Stomach (tissue), 8 donors: ENCODE measurements at regions not wholly inside any gene's neighbourhood (a gene's known extent, or its start where the extent isn't known, plus 50 kb on each side); places are given as distances from the start of the nearest gene placed in this dataset.

Experiments
- DNase-seq, 2 donors: peaks; one replicate each; pipeline versions ENCODE4 v3.0.0 to v3.0.0-alpha.2; 2013 to 2019
- H3K27ac ChIP-seq, 5 donors: fragments of 200-600 bp in 4 of 5; sonication (generic) in 4 of 5; one replicate each; pipeline ENCODE4 v1.5.1; 2013 to 2019; ENCODE audit warnings: mild to moderate bottlenecking in 1 of 5, moderate library complexity in 1 of 5
- H3K27me3 ChIP-seq, 3 donors: fragments of 200-600 bp; sonication (generic); one replicate each; pipeline ENCODE4 v1.5.1; 2017 to 2019; ENCODE audit warnings: mixed run types in 1 of 3
- H3K36me3 ChIP-seq, 4 donors: fragments of 200-600 bp; sonication (generic); 1 replicate in 3 of 4; 2 replicates in 1 of 4; pipeline ENCODE4 v1.5.1; 2016 to 2019
- H3K4me1 ChIP-seq, 4 donors: fragments of 200-600 bp; sonication (generic); one replicate each; pipeline ENCODE4 v1.5.1; 2016 to 2019
- H3K4me3 ChIP-seq, 4 donors: fragments of 200-600 bp; sonication (generic) in 3 of 4; one replicate each; pipeline ENCODE4 v1.5.1; 2016 to 2019; ENCODE audit warnings: mild to moderate bottlenecking in 1 of 4
- H3K9me3 ChIP-seq, 4 donors: fragments of 200-600 bp; sonication (generic); one replicate each; pipeline ENCODE4 v1.5.1; 2016 to 2019
- EP300 ChIP-seq: sonication (generic); formaldehyde crosslinking; IDR thresholded peaks from one replicate; pipeline ENCODE4 v1.6.1; 2017; ENCODE audit warnings: antibody characterized with exemption
- POLR2A ChIP-seq, 4 donors: fragments of 450-650 bp; IDR thresholded peaks; one replicate each; pipeline ENCODE4 v1.6.1; 2016; ENCODE audit warnings: antibody characterized with exemption in 4 of 4, control low read depth in 2 of 4, mild to moderate bottlenecking in 1 of 4, moderate library complexity in 1 of 4
- POLR2AphosphoS5 ChIP-seq, 3 donors: sonication (generic); formaldehyde crosslinking; IDR thresholded peaks; one replicate each; pipeline ENCODE4 v1.6.1; 2016; ENCODE audit warnings: antibody characterized with exemption in 3 of 3
- WGBS, 5 donors: extraction: QIAGEN DNeasy Blood & Tissue Kit in 3 of 5; methylation state at CpG; one replicate each; pipeline versions ENCODE4 v1.1.5 to v1.1.7; 2013 to 2018; 5-methylcytosine and 5-hydroxymethylcytosine counted together
- intact Hi-C: fragments of 100-400 bp; cut with DNase I; formaldehyde crosslinking; loops from one replicate; pipeline ENCODE4 v1.15.1; 2023; ENCODE audit warnings: low total_unique reads
- TF ChIP-seq, protein P1 (sequence below), 7 experiments: fragments of 450-650 bp in 4 of 7; fragments of 200-600 bp in 3 of 7; sonication (generic) in 3 of 7; IDR thresholded peaks; one replicate each; pipeline ENCODE4 v1.5.1; 2016 to 2019; ENCODE audit warnings: antibody characterized with exemption in 7 of 7, control low read depth in 2 of 7, mild to moderate bottlenecking in 1 of 7
- donor health status: healthy with polysubstance abuse.
- donor health status: Bipolar disorder and iron deficiency.
- donor health status: healthy.

DNA sequence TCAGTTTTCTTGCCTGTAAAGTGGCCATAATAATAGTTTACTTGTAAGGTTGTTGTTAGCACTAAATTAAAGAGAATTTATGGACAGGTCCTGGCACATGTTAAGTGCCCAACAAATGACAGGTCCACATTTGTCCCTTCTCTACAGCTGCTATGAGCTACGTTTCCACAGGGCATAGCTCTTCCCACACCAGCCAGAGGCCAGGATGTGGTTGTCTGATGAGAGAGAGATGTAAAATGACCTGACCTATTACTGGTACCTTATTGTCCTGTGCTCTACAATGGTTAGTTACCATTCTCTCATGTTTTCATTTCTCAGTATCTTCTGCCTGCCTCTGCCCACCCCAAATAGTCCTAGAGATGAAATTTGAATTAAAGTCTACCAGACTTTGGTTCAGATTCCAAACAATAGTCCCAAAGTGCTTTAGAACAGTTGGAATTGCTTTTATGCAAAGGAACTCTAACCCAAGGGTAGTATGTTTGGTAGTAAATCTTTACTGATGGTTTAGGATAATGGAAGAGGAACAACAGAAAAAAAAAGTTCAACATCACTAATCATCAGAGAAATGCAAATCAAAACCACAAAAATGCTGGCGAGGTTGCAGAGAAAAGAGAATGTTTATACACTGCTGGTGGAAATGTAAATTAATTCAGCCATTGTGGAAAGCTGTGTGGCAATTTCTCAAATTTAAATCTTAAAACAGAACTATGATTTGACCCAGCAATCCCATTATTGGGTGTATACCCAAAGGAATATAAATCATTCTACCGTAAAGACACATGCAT lies 57.1 kb upstream of the ANKFN1 start:
- Histone ChIP-seq H3K36me3 (no peaks in the 10 kb centered on the region), H3K4me1 (peaks cover 0 to 11% (median 5%) of the 10 kb centered on the region in 4 donors), H3K27me3 (no peaks in the 10 kb centered on the region), H3K4me3 (no peak overlapping the region), H3K27ac (no peak overlapping the region), H3K9me3 (no peaks in the 10 kb centered on the region)
- intact Hi-C loops: no loop called here
- no peak for TF ChIP-seq EP300
- TF ChIP-seq, protein P1, sequence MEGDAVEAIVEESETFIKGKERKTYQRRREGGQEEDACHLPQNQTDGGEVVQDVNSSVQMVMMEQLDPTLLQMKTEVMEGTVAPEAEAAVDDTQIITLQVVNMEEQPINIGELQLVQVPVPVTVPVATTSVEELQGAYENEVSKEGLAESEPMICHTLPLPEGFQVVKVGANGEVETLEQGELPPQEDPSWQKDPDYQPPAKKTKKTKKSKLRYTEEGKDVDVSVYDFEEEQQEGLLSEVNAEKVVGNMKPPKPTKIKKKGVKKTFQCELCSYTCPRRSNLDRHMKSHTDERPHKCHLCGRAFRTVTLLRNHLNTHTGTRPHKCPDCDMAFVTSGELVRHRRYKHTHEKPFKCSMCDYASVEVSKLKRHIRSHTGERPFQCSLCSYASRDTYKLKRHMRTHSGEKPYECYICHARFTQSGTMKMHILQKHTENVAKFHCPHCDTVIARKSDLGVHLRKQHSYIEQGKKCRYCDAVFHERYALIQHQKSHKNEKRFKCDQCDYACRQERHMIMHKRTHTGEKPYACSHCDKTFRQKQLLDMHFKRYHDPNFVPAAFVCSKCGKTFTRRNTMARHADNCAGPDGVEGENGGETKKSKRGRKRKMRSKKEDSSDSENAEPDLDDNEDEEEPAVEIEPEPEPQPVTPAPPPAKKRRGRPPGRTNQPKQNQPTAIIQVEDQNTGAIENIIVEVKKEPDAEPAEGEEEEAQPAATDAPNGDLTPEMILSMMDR (IDR thresholded peaks at IDR 0.05): no peak
- TF ChIP-seq POLR2A (IDR thresholded peaks at IDR 0.05): no peak
- no peak for TF ChIP-seq POLR2AphosphoS5 (IDR thresholded peaks at IDR 0.05)
- 46 to 59% (median 55%) methylated on average over 3 of the region's 3 CpGs for WGBS, 5 donors
- no peak for DNase-seq

DNA sequence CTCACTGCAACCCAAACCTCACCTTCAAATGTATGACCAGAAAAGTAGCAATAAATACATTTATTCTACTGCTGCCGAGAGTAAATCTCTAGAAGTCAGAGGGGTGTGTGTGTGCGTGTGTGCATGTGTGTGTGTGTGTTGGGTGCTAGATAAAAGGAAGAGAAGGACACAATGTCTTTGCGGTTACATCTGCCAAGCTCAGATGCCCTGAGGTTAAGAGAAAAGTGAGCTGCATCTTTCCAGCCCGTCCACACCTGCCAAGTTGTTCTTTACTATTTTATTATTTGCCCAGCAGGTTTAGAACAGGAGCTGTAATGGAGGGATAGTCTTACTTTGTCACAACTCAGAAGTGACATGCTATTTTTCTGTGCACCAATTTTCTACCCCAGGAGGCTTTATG lies 54.5 kb upstream of the ANKFN1 start:
- Histone ChIP-seq H3K9me3 (no peaks in the 10 kb centered on the region), H3K36me3 (no peaks in the 10 kb centered on the region), H3K27me3 (no peaks in the 10 kb centered on the region), H3K4me1 (no peaks in the 10 kb centered on the region), H3K4me3 (no peak overlapping the region), H3K27ac (no peak overlapping the region)
- WGBS, 5 donors: 78 to 87% (median 82%) methylated on average over 4 of the region's 4 CpGs
- intact Hi-C loops: no loop called here
- TF ChIP-seq EP300: no peak
- no peak for TF ChIP-seq POLR2A (IDR thresholded peaks at IDR 0.05)
- TF ChIP-seq, protein P1 (IDR thresholded peaks at IDR 0.05): no peak
- no peak for TF ChIP-seq POLR2AphosphoS5 (IDR thresholded peaks at IDR 0.05)
- no peak for DNase-seq

DNA sequence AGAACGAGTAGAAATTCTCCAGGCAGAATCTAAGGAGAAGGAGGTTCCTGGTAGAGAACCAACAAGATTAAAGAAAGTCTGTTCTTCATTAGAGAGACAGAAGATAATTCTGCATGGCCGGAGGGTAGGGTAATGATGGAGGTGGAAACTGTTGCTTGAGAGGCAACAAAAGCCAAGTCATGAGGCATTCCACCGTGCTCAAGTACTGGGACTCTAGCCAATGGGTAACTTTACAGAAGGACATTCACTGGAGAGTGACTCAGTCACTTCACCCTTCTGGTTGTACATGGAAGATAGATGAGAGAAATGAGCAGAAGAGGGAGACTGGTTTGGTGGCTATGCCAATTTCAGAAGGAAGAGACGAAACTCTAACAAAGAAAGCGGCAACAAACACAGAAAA lies 53.6 kb upstream of the ANKFN1 start:
- H3K27me3 ChIP-seq: no peaks in the 10 kb centered on the region
- DNase-seq: no peak
- H3K36me3 ChIP-seq: no peaks in the 10 kb centered on the region
- TF ChIP-seq, protein P1 (IDR thresholded peaks at IDR 0.05): no peak
- no peak for TF ChIP-seq EP300
- TF ChIP-seq POLR2A (IDR thresholded peaks at IDR 0.05): no peak
- TF ChIP-seq POLR2AphosphoS5 (IDR thresholded peaks at IDR 0.05): no peak
- H3K4me1 ChIP-seq: no peaks in the 10 kb centered on the region
- H3K27ac ChIP-seq: no peak overlapping the region
- intact Hi-C loops: no loop called here
- no peak overlapping the region for H3K4me3 ChIP-seq
- WGBS, 5 donors: 65 to 74% (median 68%) methylated on average over 5 of the region's 5 CpGs
- H3K9me3 ChIP-seq: no peaks in the 10 kb centered on the region
